Stomach (tissue), 4 donors: ENCODE measurements at regions not wholly inside any gene's neighbourhood (a gene's known extent, or its start where the extent isn't known, plus 50 kb on each side); places are given as distances from the start of the nearest gene placed in this dataset.

ENCODE experiments used
- EP300 ChIP-seq: sonication (generic); formaldehyde crosslinking; IDR thresholded peaks from one replicate; pipeline ENCODE4 v1.6.1; 2017; ENCODE audit warnings: antibody characterized with exemption
- POLR2AphosphoS5 ChIP-seq, 3 donors: sonication (generic); formaldehyde crosslinking; IDR thresholded peaks; one replicate each; pipeline ENCODE4 v1.6.1; 2016; ENCODE audit warnings: antibody characterized with exemption in 3 of 3
- TF ChIP-seq, protein P1 (sequence below), 7 experiments: fragments of 450-650 bp in 4 of 7; fragments of 200-600 bp in 3 of 7; sonication (generic) in 3 of 7; IDR thresholded peaks; one replicate each; pipeline ENCODE4 v1.5.1; 2016 to 2019; ENCODE audit warnings: antibody characterized with exemption in 7 of 7, control low read depth in 2 of 7, mild to moderate bottlenecking in 1 of 7

DNA sequence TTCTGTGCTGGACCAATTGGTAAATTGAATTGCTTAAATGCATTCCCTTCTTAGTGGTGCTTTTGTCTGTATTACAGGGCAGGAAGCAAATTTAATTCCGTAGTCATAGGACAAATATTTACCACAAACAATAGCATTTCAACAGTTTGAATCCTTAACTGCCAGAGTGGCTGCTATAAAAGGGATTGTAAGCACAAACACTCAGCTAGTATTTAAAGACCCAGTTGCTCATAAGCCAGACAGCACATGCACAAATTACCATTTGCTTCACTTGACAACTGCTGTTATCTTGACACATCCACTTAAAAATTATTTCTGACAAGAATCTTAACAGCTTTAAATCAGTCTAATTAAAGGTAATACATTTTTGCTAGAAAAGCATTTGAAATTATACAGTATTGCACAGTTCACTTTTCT is 490.2 kb upstream of the ADAMTS9 start:
- TF ChIP-seq, protein P1, sequence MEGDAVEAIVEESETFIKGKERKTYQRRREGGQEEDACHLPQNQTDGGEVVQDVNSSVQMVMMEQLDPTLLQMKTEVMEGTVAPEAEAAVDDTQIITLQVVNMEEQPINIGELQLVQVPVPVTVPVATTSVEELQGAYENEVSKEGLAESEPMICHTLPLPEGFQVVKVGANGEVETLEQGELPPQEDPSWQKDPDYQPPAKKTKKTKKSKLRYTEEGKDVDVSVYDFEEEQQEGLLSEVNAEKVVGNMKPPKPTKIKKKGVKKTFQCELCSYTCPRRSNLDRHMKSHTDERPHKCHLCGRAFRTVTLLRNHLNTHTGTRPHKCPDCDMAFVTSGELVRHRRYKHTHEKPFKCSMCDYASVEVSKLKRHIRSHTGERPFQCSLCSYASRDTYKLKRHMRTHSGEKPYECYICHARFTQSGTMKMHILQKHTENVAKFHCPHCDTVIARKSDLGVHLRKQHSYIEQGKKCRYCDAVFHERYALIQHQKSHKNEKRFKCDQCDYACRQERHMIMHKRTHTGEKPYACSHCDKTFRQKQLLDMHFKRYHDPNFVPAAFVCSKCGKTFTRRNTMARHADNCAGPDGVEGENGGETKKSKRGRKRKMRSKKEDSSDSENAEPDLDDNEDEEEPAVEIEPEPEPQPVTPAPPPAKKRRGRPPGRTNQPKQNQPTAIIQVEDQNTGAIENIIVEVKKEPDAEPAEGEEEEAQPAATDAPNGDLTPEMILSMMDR (IDR thresholded peaks at IDR 0.05): no peak
- TF ChIP-seq EP300: no peak
- peak in 1 of 3 donors; percentile 60 for TF ChIP-seq POLR2AphosphoS5 (IDR thresholded peaks at IDR 0.05)
